Hepatocyte (in vitro differentiated cells): ENCODE measurements at regions not wholly inside any gene's neighbourhood (a gene's known extent, or its start where the extent isn't known, plus 50 kb on each side); places are given as distances from the start of the nearest gene placed in this dataset.

Source experiments
- EZH2 ChIP-seq: fragments of 200-600 bp; sonication (generic); IDR thresholded peaks from 2 replicates; pipeline ENCODE4 v1.6.1; 2016; ENCODE audit warnings: antibody characterized with exemption, mild to moderate bottlenecking, borderline replicate concordance
- TF ChIP-seq, protein P1 (sequence below): fragments of 200-600 bp; sonication (generic); IDR thresholded peaks from 2 replicates; pipeline ENCODE4 v1.5.1; 2016; ENCODE audit warnings: antibody characterized with exemption, mild to moderate bottlenecking; ENCODE audit not compliant: poor library complexity

DNA sequence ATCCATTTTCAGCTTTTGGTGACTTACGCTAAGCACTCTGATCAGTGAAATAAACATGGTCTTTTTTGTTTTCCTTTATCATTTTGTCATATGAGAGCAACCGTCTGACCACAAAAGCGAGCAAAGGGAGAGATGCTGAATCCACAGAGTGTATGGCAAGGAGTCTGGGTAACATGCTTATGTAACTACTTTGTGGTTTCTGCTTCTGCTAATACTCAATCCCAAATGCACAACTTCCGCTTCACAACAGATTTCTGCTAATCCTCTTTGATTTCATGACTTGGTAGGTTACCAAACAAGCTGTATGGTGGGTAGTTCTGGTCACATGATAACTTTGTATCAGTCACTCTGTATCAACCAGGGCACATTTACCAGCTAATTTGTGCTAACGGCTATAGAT lies 908.4 kb upstream of the CRIM1 start:
- TF ChIP-seq, protein P1, sequence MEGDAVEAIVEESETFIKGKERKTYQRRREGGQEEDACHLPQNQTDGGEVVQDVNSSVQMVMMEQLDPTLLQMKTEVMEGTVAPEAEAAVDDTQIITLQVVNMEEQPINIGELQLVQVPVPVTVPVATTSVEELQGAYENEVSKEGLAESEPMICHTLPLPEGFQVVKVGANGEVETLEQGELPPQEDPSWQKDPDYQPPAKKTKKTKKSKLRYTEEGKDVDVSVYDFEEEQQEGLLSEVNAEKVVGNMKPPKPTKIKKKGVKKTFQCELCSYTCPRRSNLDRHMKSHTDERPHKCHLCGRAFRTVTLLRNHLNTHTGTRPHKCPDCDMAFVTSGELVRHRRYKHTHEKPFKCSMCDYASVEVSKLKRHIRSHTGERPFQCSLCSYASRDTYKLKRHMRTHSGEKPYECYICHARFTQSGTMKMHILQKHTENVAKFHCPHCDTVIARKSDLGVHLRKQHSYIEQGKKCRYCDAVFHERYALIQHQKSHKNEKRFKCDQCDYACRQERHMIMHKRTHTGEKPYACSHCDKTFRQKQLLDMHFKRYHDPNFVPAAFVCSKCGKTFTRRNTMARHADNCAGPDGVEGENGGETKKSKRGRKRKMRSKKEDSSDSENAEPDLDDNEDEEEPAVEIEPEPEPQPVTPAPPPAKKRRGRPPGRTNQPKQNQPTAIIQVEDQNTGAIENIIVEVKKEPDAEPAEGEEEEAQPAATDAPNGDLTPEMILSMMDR = no peak
- no peak for TF ChIP-seq EZH2
